GM12878 (cell line): ENCODE measurements at regions not wholly inside any gene's neighbourhood (a gene's known extent, or its start where the extent isn't known, plus 50 kb on each side); places are given as distances from the start of the nearest gene placed in this dataset.

Source experiments
- ATAC-seq: fragments of 200-7000 bp; cut with Tn5 transposase; 3 replicates; pipeline ENCODE4 v1.9.1; 2020; ENCODE audit warnings: mild to moderate bottlenecking, moderate library complexity
- BruUV-seq: library from RNA; stranded (reverse); fragments of 400-500 nt; replicated peaks from 2 replicates; lab custom pipeline; 2021; lab: Mats Ljungman, UMichigan
- CTCF ChIA-PET: fragments of 300-600 bp; sonication (Branson Sonifier 250); formaldehyde crosslinking; extraction: SDS; loops from one replicate; lab custom pipeline; 2021; ENCODE audit warnings: inconsistent platforms; lab: Yijun Ruan, JAX
- POLR2A ChIA-PET: fragments of 350-600 bp; formaldehyde crosslinking; extraction: SDS; loops from one replicate; lab custom pipeline; 2021; ENCODE audit warnings: inconsistent platforms; lab: Charles Lee
- RAD21 ChIA-PET: fragments of 300-600 bp; sonication (Branson Sonifier 250); formaldehyde crosslinking; loops from one replicate; lab custom pipeline; 2023; ENCODE audit warnings: antibody characterized with exemption; ENCODE audit not compliant: unreplicated experiment; lab: Charles Lee
- SMC1A ChIA-PET: fragments of 300-600 bp; sonication (Branson Sonifier 250); formaldehyde crosslinking; loops from one replicate; lab custom pipeline; 2023; ENCODE audit not compliant: unreplicated experiment, uncharacterized antibody; lab: Charles Lee
- DNase-seq: peaks from one replicate; pipeline ENCODE4 v3.0.0-alpha.2; 2011; ENCODE audit warnings: low read depth, low spot score
- FAIRE-seq: peaks from 3 replicates; lab custom pipeline; 2011; peaks lifted over from hg19 to GRCh38; lab: Jason Lieb, UNC
- H2AFZ ChIP-seq: 2 replicates; pipeline ENCODE4 v1.6.0; 2011; ENCODE audit warnings: low read depth, low read length, control low read depth; ENCODE audit not compliant: control insufficient read depth
- H3K27ac ChIP-seq: 2 replicates; pipeline ENCODE4 v1.5.1; 2011; ENCODE audit warnings: control low read depth; ENCODE audit not compliant: control insufficient read depth, insufficient read depth
- H3K27me3 ChIP-seq, 2 experiments: replicated peaks in 1 of 2; 2 replicates each; pipeline versions ENCODE4 v1.6.0 to v1.6.1; 2011; ENCODE audit warnings: low read length in 1 of 2; ENCODE audit not compliant: control insufficient read depth in 2 of 2, insufficient read depth in 2 of 2
- H3K36me3 ChIP-seq, 2 experiments: 2 replicates each; pipeline ENCODE4 v1.5.1; 2011; ENCODE audit warnings: low read length in 1 of 2; ENCODE audit not compliant: control insufficient read depth in 2 of 2, insufficient read depth in 2 of 2
- H3K4me1 ChIP-seq: 2 replicates; pipeline ENCODE4 v1.6.1; 2011; ENCODE audit warnings: mild to moderate bottlenecking, low read length, moderate library complexity, mixed read lengths; ENCODE audit not compliant: control insufficient read depth, insufficient read depth
- H3K4me2 ChIP-seq: 2 replicates; pipeline ENCODE4 v1.6.0; 2011; ENCODE audit warnings: control low read depth; ENCODE audit not compliant: control insufficient read depth, insufficient read depth
- H3K4me3 ChIP-seq: fragments of 200-600 bp; sonication (generic); 2 replicates; pipeline ENCODE4 v1.5.1; 2016
- H3K79me2 ChIP-seq: 2 replicates; pipeline ENCODE4 v1.6.0; 2011; ENCODE audit warnings: low read length; ENCODE audit not compliant: control insufficient read depth, insufficient read depth
- H3K9ac ChIP-seq: 2 replicates; pipeline ENCODE4 v1.8.0; 2011; ENCODE audit warnings: low read length, control low read depth, mixed read lengths; ENCODE audit not compliant: control insufficient read depth, insufficient read depth
- H3K9me3 ChIP-seq: replicated peaks from 3 replicates; pipeline ENCODE4 v1.5.1; 2011; ENCODE audit warnings: mild to moderate bottlenecking, low read length; ENCODE audit not compliant: control insufficient read depth, insufficient read depth
- H4K20me1 ChIP-seq: 2 replicates; pipeline ENCODE4 v1.6.0; 2011; ENCODE audit not compliant: control insufficient read depth, insufficient read depth
- ATF7 ChIP-seq: fragments of 450-650 bp; IDR thresholded peaks from 2 replicates; pipeline ENCODE4 v1.6.1; 2016; ENCODE audit warnings: low read depth, mild to moderate bottlenecking
- CREM ChIP-seq: IDR thresholded peaks from 2 replicates; pipeline ENCODE4 v1.6.1; 2014; ENCODE audit warnings: antibody characterized with exemption, low read depth
- ETV6 ChIP-seq, 2 experiments: fragments of 450-650 bp in 1 of 2; IDR thresholded peaks in 1 of 2; conservative IDR thresholded peaks in 1 of 2; 2 replicates each; pipeline ENCODE4 v1.6.1; 2014; ENCODE audit warnings: antibody characterized with exemption in 1 of 2, borderline replicate concordance in 1 of 2, low read depth in 1 of 2, mild to moderate bottlenecking in 1 of 2, moderate library complexity in 1 of 2
- FOS ChIP-seq: IDR thresholded peaks from 3 replicates; pipeline ENCODE4 v1.6.1; 2011; ENCODE audit warnings: borderline replicate concordance; ENCODE audit not compliant: insufficient read length; ENCODE audit errors: extremely low read depth
- GABPA ChIP-seq: IDR thresholded peaks from 2 replicates; pipeline ENCODE4 v1.6.1; 2014; ENCODE audit warnings: antibody characterized with exemption, low read depth, mild to moderate bottlenecking, inconsistent platforms
- HSF1 ChIP-seq: fragments of 150-350 bp; IDR thresholded peaks from 2 replicates; pipeline ENCODE4 v1.6.1; 2014; ENCODE audit warnings: mild to moderate bottlenecking, low read depth, low read length
- NRF1 ChIP-seq: conservative IDR thresholded peaks from 2 replicates; pipeline ENCODE4 v1.6.1; 2011; ENCODE audit warnings: mild to moderate bottlenecking, low read depth, low read length, improper control_type of control experiment
- POLR2A ChIP-seq: IDR thresholded peaks from 2 replicates; pipeline ENCODE4 v1.6.1; 2011; ENCODE audit warnings: low read depth, mild to moderate bottlenecking, low read length
- RB1 ChIP-seq: fragments of 450-650 bp; formaldehyde crosslinking; IDR thresholded peaks from 2 replicates; pipeline ENCODE4 v1.6.1; 2017; ENCODE audit warnings: mild to moderate bottlenecking, borderline replicate concordance
- SPI1 ChIP-seq: IDR thresholded peaks from 2 replicates; pipeline ENCODE4 v1.6.1; 2011; ENCODE audit warnings: low read depth, mild to moderate bottlenecking, low read length, moderate library complexity, borderline replicate concordance; ENCODE audit not compliant: insufficient read depth
- ZSCAN29 ChIP-seq: fragments of 450-650 bp; IDR thresholded peaks from 2 replicates; pipeline ENCODE4 v1.6.1; 2017; ENCODE audit warnings: mild to moderate bottlenecking, moderate library complexity
- WGBS: methylation state at CpG from one replicate; pipeline ENCODE4 v1.1.6; 2016; ENCODE audit warnings: low lambda C conversion rate; ENCODE audit not compliant: insufficient replicate concordance, insufficient coverage; ENCODE audit errors: missing lambda C conversion rate; 5-methylcytosine and 5-hydroxymethylcytosine counted together
- in situ Hi-C: fragments of 300-500 bp; cut with MboI; formaldehyde crosslinking; loops from 9 replicates; pipeline ENCODE4 v1.14.3; 2018; ENCODE audit warnings: mixed read lengths
- intact Hi-C: fragments of 100-400 bp; cut with micrococcal nuclease; formaldehyde crosslinking; loops from one replicate; pipeline ENCODE4 v1.14.2; 2022; ENCODE audit not compliant: unreplicated experiment
- TF ChIP-seq, protein P1 (sequence below): fragments of 450-650 bp; formaldehyde crosslinking; IDR thresholded peaks from 2 replicates; pipeline ENCODE4 v1.4.0; 2022; ENCODE audit warnings: mild to moderate bottlenecking, moderate library complexity

GRCh38 chr7:124679146-124679545 lies 86.4 kb downstream of the GPR37 start:
- DNase-seq: no peak
- Histone ChIP-seq H3K4me2 (no peak overlapping the region), H3K9ac (no peak overlapping the region), H4K20me1 (no peaks in the 10 kb centered on the region), H3K4me1 (no peaks in the 10 kb centered on the region), H3K9me3 (no peaks in the 10 kb centered on the region), H3K27me3 (no peaks in the 10 kb centered on the region), H3K4me3 (no peak overlapping the region)
- SMC1A ChIA-PET: interaction anchor here (1.2 kb wide), 1 partner anchor 10 kb away, joined by 3 read pairs; no protein-coding TSS in a partner anchor
- POLR2A ChIA-PET: no interaction called here
- RAD21 ChIA-PET: no interaction called here
- CTCF ChIA-PET: interaction anchor here (0.6 kb wide), 1 partner anchor 688 kb away, joined by 3 read pairs; no protein-coding TSS in a partner anchor
- in situ Hi-C loops (no loop called here), intact Hi-C loops (no loop called here)
- FAIRE-seq: no peak
- no peak for TF ChIP-seq GABPA
- TF ChIP-seq FOS: no peak
- no peak for TF ChIP-seq RB1
- no peak for TF ChIP-seq ZSCAN29
- no peak for TF ChIP-seq ATF7
- TF ChIP-seq ETV6 (conservative IDR thresholded peaks at IDR 0.05 in 1 of 2, IDR thresholded peaks at IDR 0.05 in 1 of 2; ENCODE audit: borderline replicate concordance in 1 of 2, low read depth in 1 of 2): no peak
- TF ChIP-seq POLR2A: no peak
- no peak for TF ChIP-seq NRF1
- TF ChIP-seq, protein P1, sequence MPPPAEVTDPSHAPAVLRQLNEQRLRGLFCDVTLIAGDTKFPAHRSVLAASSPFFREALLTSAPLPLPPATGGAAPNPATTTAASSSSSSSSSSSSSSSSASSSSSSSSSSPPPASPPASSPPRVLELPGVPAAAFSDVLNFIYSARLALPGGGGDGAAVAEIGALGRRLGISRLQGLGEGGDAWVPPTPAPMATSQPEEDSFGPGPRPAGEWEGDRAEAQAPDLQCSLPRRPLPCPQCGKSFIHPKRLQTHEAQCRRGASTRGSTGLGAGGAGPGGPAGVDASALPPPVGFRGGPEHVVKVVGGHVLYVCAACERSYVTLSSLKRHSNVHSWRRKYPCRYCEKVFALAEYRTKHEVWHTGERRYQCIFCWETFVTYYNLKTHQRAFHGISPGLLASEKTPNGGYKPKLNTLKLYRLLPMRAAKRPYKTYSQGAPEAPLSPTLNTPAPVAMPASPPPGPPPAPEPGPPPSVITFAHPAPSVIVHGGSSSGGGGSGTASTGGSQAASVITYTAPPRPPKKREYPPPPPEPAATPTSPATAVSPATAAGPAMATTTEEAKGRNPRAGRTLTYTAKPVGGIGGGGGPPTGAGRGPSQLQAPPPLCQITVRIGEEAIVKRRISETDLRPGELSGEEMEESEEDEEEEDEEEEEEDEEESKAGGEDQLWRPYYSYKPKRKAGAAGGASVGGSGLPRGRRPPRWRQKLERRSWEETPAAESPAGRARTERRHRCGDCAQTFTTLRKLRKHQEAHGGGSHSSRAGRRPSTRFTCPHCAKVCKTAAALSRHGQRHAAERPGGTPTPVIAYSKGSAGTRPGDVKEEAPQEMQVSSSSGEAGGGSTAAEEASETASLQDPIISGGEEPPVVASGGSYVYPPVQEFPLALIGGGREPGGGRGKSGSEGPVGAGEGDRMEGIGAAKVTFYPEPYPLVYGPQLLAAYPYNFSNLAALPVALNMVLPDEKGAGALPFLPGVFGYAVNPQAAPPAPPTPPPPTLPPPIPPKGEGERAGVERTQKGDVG (CRISPR knock-in tag): no peak
- no peak for TF ChIP-seq SPI1
- no peak for TF ChIP-seq HSF1
- TF ChIP-seq CREM: no peak
- TF ChIP-seq, all 136 proteins: peak for 0
- no peak for ATAC-seq
- Histone ChIP-seq H3K27ac (no peak overlapping the region), H2AFZ (no peak overlapping the region), H3K36me3 (no peaks in the 10 kb centered on the region), H3K79me2 (no peaks in the 10 kb centered on the region)
- WGBS: 13% methylated on average over 2 of the region's 2 CpGs
- no TSS peak for BruUV-seq
